ENCODE measurements at regions not wholly inside any gene's neighbourhood (a gene's known extent, or its start where the extent isn't known, plus 50 kb on each side); places are given as distances from the start of the nearest gene placed in this dataset.
"Not testable (repeated sequence)": the region's sequence is repeated elsewhere in the genome, so short reads cannot be mapped to it uniquely, and the experiment has no call there.

DNA sequence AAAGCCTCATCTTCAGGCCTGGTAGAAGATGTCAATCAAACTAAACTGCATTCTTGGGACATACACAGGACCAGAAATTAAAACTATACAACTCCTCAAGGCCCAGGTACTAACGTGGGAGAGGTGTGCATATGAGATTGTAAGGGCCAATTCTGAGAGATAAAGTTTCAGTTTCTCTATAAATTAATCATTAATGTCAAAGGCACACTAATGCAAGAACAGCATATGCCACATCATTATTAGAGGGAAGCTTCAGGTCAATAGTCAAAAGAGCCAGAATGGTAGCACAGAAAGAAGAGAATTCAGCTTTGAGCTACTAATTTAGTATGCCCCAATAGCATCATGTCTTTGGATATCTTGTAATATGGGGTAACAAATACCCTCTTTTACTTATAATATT lies 744.9 kb upstream of the MGAT4C start:
- Mint-ChIP-seq H3K36me3 (ENCODE audit: low read depth) (no peaks in the 10 kb centered on the region), H3K9me3 (peaks cover 5% of the 10 kb centered on the region), H3K27ac (no peak overlapping the region), H3K27me3 (no peaks in the 10 kb centered on the region), H3K4me1 (no peaks in the 10 kb centered on the region), H3K4me3 (no peak overlapping the region)
- no peak for DNase-seq
- intact Hi-C loops (cut with micrococcal nuclease), result no loop called here

DNA sequence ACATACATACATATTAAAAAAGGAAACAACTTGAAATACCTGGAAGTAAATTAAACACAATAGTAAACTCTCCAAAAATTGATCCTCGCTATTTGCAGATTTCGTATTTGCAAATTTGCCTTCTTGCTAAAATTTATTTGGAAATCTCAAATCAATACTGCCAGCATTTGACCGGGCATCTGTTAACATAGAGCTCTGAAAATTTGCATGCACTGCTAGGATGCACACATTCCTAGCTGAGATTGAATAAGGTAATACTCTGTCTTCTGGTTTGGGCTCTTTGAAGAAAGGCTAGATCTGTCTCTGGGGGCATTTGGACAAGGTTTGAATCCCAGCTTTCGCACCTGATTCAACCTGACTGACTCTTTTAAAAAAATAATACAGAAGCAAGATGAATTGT lies 729.1 kb upstream of the MGAT4C start:
- no peak for DNase-seq
- intact Hi-C loops (cut with micrococcal nuclease), result no loop called here
- Mint-ChIP-seq H3K9me3 (no peaks in the 10 kb centered on the region), H3K4me1 (no peaks in the 10 kb centered on the region), H3K27me3 (no peaks in the 10 kb centered on the region), H3K36me3 (ENCODE audit: low read depth) (no peaks in the 10 kb centered on the region), H3K4me3 (no peak overlapping the region), H3K27ac (no peak overlapping the region)

DNA sequence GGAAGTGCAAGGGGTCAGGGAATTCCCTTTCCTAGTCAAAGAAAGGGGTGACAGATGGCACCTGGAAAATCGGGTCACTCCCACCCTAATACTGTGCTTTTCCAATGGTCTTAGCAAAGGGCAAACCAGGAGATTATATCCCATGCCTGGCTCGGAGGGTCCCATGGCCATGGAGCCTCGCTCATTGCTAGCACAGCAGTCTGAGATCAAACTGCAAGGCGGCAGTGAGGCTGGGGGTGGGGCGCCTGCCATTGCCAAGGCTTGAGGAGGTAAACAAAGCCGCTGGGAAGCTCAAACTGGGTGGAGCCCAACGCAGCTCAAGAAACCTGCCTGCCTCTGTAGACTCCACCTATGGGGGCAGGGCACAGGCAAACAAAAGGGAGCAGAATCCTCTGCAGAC lies 714.4 kb upstream of the MGAT4C start:
- H3K36me3 Mint-ChIP-seq (ENCODE audit: low read depth); H3K4me3 Mint-ChIP-seq; H3K4me1 Mint-ChIP-seq; H3K27ac Mint-ChIP-seq; intact Hi-C loops (cut with micrococcal nuclease); H3K27me3 Mint-ChIP-seq; DNase-seq; H3K9me3 Mint-ChIP-seq: not testable (repeated sequence)

DNA sequence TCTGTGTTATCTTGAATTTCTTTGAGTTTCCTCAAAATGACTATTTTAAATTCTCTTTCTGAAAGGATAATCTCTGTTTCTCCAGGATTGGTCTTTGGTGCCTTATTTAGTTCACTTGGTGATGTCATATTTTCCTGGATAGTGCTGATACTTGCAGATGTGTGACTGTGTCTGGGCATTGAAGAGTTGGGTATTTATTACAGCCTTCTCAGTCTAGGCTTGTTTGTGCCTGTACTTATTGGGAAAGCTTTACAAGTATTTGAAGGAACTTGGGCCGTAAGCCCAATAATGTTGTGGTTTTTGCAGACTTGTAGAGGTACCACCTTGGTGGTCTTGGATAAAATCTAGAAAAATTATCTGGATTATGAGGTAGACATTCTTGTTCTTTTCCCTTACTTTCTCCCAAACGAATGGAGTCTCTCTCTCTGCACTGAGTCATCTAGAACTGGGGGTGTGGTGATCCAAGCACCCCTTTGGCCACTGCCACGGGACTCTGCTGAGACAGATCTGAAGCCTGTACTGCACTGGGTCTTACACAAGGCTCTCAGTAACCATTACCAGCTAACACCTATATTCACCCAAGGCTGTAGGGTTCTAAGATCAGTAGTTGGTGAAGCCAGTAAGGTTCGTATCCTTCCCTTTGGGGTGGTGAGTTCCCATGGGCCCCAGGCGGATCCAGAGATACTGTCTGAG lies 703.7 kb upstream of the MGAT4C start:
- Mint-ChIP-seq H3K4me1 (no peaks in the 10 kb centered on the region), H3K27ac (no peak overlapping the region), H3K9me3 (no peaks in the 10 kb centered on the region), H3K27me3 (no peaks in the 10 kb centered on the region), H3K4me3 (no peak overlapping the region), H3K36me3 (ENCODE audit: low read depth) (no peaks in the 10 kb centered on the region)
- DNase-seq, result no peak
- intact Hi-C loops (cut with micrococcal nuclease), result no loop called here

DNA sequence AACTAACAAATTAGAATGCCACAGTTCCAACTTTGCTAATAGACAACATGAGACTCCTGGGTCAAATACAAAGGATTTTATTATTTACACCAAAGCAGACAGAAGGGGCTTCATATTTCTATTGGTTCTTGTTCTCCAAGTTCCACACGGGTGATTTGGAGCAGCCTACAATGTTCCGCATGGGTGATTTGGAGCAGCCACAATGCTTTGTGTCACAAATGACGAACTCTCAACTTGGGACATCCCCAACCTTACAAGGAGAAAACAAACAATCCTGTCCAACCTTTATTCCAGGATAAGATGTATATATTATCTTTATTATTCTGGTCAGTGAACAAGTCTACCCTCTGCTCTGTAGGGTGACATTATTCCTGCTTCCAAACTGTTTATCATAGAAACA lies 694.3 kb upstream of the MGAT4C start:
- Mint-ChIP-seq H3K27me3 (no peaks in the 10 kb centered on the region), H3K9me3 (no peaks in the 10 kb centered on the region), H3K4me3 (no peak overlapping the region), H3K27ac (no peak overlapping the region), H3K4me1 (no peaks in the 10 kb centered on the region), H3K36me3 (ENCODE audit: low read depth) (no peaks in the 10 kb centered on the region)
- intact Hi-C loops (cut with micrococcal nuclease), result no loop called here
- DNase-seq, result no peak

DNA sequence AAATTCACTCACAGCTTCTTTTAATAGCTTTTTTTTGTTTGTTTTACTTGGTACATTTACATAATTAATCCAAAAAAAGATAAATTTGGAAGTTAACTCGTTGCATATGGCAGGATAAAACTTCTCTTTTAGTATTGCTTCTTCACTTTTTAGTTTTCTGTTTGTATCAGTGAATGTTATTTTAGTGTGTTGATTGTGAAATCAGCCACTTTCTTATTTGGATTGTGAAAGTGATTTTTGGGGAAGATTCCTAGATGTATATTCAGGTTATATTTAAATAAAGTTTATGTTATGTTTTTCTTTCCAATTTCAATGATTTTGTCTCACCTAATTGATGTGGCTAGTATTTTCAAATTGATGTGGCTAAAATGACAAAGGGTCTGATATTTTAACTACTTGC lies 693.9 kb upstream of the MGAT4C start:
- no peaks in the 10 kb centered on the region for H3K4me1 Mint-ChIP-seq
- DNase-seq, result no peak
- H3K27ac Mint-ChIP-seq, result no peak overlapping the region
- no peaks in the 10 kb centered on the region for H3K36me3 Mint-ChIP-seq (ENCODE audit: low read depth)
- H3K4me3 Mint-ChIP-seq, result no peak overlapping the region
- no peaks in the 10 kb centered on the region for H3K9me3 Mint-ChIP-seq
- no peaks in the 10 kb centered on the region for H3K27me3 Mint-ChIP-seq
- intact Hi-C loops (cut with micrococcal nuclease), result no loop called here

DNA sequence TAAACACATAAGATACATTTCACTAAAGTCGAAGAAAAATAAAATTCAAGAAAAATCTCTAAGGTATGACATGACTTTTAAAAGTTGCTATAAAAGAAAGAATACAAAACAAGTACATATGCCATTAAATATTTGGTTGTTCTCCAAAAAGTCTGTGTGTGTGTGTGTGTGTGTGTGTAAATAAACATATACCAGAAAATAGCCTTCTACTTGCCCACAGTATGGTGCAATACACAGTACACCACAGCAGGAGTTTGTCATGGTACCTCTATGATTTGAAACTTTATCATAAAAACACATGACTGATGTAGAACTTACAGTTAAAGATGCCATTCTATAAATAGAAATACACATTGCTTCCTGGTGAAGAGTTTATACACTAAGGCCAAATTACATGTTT lies 692.7 kb upstream of the MGAT4C start:
- Mint-ChIP-seq H3K36me3 (ENCODE audit: low read depth) (no peaks in the 10 kb centered on the region), H3K27me3 (no peaks in the 10 kb centered on the region), H3K27ac (no peak overlapping the region), H3K4me1 (no peaks in the 10 kb centered on the region), H3K4me3 (no peak overlapping the region), H3K9me3 (no peaks in the 10 kb centered on the region)
- DNase-seq, result no peak
- intact Hi-C loops (cut with micrococcal nuclease), result no loop called here

DNA sequence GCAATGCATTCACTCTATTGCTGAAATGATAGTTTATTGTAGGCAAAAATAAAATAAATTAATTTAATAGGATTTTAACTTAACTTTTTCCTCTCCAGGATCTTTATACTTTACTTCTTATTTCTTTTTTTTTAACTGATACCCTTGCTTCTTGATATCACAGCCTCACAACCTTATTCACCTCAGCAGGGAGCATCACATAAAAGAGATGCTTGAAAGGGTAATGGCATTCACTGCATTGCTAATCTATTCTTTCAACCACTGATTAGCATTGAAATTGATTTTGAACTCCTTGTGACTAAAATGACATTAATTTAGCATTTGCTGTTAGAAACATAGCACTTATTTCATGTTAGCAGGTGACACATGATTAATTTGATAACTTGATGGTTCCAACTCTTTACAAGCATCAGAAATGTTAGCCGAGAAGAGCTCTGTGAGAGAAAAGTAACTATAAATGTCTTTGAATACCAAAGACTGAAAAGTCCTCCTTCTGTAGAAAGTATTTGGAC lies 689.5 kb upstream of the MGAT4C start:
- Mint-ChIP-seq H3K4me3 (no peak overlapping the region), H3K27me3 (no peaks in the 10 kb centered on the region), H3K9me3 (peaks cover 6% of the 10 kb centered on the region), H3K27ac (no peak overlapping the region), H3K36me3 (ENCODE audit: low read depth) (no peaks in the 10 kb centered on the region), H3K4me1 (no peaks in the 10 kb centered on the region)
- no peak for DNase-seq
- intact Hi-C loops (cut with micrococcal nuclease), result no loop called here

DNA sequence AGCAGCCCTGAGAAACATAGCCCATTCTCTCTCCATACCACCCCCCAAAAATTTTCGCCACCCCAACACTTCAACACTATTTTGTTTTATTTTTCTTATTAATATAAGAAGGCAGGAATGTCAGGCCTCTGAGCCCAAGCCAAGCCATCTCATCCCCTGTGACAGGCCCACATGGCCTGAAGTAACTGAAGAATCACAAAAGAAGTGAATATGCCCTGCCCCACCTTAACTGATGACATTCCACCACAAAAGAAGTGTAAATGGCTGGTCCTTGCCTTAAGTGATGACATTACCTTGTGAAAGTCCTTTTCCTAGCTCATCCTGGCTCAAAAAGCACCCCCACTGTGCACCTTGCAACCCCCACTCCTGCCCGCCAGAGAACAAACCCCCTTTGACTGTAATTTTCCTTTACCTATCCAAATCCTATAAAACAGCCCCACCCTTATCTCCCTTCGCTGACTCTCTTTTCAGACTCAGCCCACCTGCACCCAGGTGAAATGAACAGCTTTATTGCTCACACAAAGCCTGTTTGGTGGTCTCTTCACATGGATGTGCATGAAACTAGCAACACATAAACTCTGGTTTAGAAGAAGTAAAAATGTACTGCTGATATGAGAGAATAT lies 688.1 kb upstream of the MGAT4C start:
- H3K27ac Mint-ChIP-seq; H3K36me3 Mint-ChIP-seq (ENCODE audit: low read depth); H3K27me3 Mint-ChIP-seq; intact Hi-C loops (cut with micrococcal nuclease); H3K4me3 Mint-ChIP-seq; DNase-seq; H3K4me1 Mint-ChIP-seq; H3K9me3 Mint-ChIP-seq: not testable (repeated sequence)

DNA sequence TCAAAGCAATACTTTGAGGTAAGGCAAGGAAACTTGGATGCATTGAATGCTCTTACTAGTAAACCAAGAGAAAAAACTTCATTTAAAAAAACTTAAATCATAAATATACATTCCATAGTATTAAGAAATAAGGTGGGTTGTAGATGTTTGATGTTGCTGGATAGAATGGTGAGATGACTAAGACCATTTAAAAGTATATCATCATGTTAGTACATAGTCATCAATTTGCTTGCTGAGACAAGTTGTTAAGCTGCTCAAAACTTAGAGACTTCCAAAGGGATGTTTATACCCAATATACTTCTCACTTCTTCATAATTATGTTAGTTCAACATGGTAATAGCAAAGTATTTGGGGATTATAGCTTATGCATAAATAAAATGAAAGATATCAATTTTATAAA lies 675.5 kb upstream of the MGAT4C start:
- Mint-ChIP-seq H3K27me3 (no peaks in the 10 kb centered on the region), H3K27ac (no peak overlapping the region), H3K36me3 (ENCODE audit: low read depth) (no peaks in the 10 kb centered on the region), H3K4me1 (no peaks in the 10 kb centered on the region), H3K4me3 (no peak overlapping the region), H3K9me3 (peaks cover 3% of the 10 kb centered on the region)
- intact Hi-C loops (cut with micrococcal nuclease), result no loop called here
- DNase-seq, result no peak

DNA sequence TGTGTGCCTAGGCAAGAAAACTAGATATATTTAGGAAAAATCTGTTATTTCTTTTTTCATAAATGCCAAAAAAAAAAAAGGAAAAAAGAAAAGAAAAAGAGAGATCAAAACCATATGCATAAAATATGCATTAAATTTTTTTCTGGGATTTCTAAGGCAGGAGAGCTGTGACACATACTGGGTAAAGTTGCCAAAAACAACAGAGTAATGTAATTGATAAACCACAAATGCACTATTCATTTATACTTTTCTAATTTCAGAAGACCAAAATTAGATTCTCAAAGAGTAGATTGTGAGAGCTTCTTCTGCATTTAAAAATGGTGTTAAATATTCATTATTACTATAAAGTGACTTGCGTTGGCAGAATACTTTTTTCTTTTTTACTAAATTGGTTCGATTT lies 673.8 kb upstream of the MGAT4C start:
- no peak overlapping the region for H3K27ac Mint-ChIP-seq
- no peaks in the 10 kb centered on the region for H3K27me3 Mint-ChIP-seq
- H3K4me3 Mint-ChIP-seq, result no peak overlapping the region
- no peak for DNase-seq
- H3K4me1 Mint-ChIP-seq, result no peaks in the 10 kb centered on the region
- peaks cover 3% of the 10 kb centered on the region for H3K9me3 Mint-ChIP-seq
- H3K36me3 Mint-ChIP-seq (ENCODE audit: low read depth), result no peaks in the 10 kb centered on the region
- intact Hi-C loops (cut with micrococcal nuclease), result no loop called here

DNA sequence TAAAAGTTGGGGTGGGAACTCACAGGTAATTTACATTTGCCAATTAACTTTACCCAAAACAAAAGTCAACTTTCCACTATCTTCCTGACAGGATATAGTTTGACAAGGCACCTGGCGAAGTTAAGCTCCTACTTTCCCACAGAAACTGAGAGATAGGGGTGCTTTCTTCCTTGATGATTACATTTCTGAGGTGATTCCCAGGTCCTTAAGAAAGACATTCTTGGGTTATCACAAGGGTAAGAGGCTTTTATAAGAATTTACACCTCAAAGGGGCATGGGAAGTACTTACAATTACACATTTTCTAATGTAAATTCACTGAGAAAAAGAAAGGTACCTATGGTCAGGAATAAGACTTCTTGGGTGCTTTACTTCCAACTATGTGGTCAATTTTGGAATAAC lies 660.9 kb upstream of the MGAT4C start:
- Mint-ChIP-seq H3K4me1 (no peaks in the 10 kb centered on the region), H3K9me3 (peaks cover 4% of the 10 kb centered on the region), H3K27me3 (no peaks in the 10 kb centered on the region), H3K4me3 (no peak overlapping the region), H3K27ac (no peak overlapping the region), H3K36me3 (ENCODE audit: low read depth) (no peaks in the 10 kb centered on the region)
- no peak for DNase-seq
- intact Hi-C loops (cut with micrococcal nuclease), result no loop called here

DNA sequence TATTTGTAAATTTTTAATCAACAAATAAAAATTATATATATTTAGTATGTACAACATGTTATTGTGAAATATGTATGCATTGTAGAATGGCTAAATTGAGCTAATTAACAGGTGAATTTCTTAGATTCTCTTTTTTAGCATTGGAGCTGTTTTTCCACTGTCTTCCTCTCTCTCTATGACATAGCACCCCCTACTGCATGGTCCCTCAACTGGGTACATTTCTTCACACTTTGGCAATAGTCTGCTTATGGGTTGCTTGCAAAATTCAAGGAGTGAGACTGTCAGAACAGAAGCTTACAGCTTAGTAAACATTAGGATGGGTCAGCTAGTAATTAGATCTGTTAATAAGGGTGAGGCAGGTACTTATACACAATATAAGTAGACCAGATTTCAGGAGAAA lies 658.5 kb upstream of the MGAT4C start:
- Mint-ChIP-seq H3K27ac (no peak overlapping the region), H3K27me3 (no peaks in the 10 kb centered on the region), H3K4me1 (no peaks in the 10 kb centered on the region), H3K36me3 (ENCODE audit: low read depth) (no peaks in the 10 kb centered on the region), H3K9me3 (no peaks in the 10 kb centered on the region), H3K4me3 (no peak overlapping the region)
- intact Hi-C loops (cut with micrococcal nuclease), result loop anchor here (2.0 kb wide), 1 partner anchor 60 kb away; no protein-coding TSS in a partner anchor
- no peak for DNase-seq

DNA sequence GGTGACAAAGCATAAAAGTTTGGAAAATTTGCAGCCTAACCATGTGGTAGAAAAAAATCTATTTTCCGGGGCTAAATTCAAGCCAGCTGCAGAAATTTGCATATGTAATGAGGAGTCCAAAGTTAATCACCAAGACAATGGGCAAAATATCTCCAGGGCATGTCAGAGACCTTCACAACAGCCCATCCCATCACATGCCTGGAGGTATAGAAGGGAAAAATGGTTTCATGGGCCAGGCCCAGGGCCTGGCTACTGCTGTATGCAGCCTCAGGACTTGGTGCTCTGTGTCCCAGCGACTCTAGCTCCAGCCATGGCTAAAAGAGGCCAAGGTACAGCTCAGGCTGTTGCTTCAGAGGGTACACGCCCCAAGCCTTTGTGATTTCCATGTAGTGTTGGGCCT lies 655.8 kb upstream of the MGAT4C start:
- intact Hi-C loops (cut with micrococcal nuclease), result no loop called here
- H3K4me1 Mint-ChIP-seq, result no peaks in the 10 kb centered on the region
- H3K27me3 Mint-ChIP-seq, result no peaks in the 10 kb centered on the region
- no peak for DNase-seq
- H3K9me3 Mint-ChIP-seq, result no peaks in the 10 kb centered on the region
- no peaks in the 10 kb centered on the region for H3K36me3 Mint-ChIP-seq (ENCODE audit: low read depth)
- H3K27ac Mint-ChIP-seq, result no peak overlapping the region
- no peak overlapping the region for H3K4me3 Mint-ChIP-seq

DNA sequence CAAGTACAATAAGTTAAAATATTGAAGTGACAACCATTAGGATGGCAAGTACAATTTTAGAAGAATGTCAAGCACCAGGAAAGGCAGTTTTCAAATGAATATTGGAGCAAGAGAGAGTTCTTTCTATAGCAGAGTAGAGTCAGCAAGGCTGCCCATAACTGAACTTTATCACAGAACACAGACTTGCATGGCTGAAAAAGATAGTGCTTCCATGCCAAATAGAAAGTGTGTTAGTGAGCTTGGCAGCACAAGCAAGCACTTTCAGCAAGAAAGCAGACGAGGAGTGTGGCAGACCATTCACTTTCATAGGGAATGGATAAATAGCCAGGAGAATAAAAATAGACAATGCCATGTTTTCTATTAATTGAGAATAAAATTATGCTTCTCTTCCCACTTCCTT lies 647.0 kb upstream of the MGAT4C start:
- Mint-ChIP-seq H3K4me3 (no peak overlapping the region), H3K27me3 (no peaks in the 10 kb centered on the region), H3K9me3 (no peaks in the 10 kb centered on the region), H3K4me1 (no peaks in the 10 kb centered on the region), H3K36me3 (ENCODE audit: low read depth) (no peaks in the 10 kb centered on the region), H3K27ac (no peak overlapping the region)
- intact Hi-C loops (cut with micrococcal nuclease), result no loop called here
- no peak for DNase-seq
